ENCODE measurements at regions not wholly inside any gene's neighbourhood (a gene's known extent, or its start where the extent isn't known, plus 50 kb on each side); places are given as distances from the start of the nearest gene placed in this dataset.

- 95 to 100% (median 95%) methylated on average over 1 of the region's 1 CpG for WGBS, 4 donors
- intact Hi-C loops (cut with DNase I), result no loop called here
- Histone ChIP-seq H3K27me3 (no peaks in the 10 kb centered on the region), H3K9me3 (replicated peaks in 1 of 3) (no peaks in the 10 kb centered on the region), H3K27ac (no peak overlapping the region), H3K36me3 (replicated peaks in 1 of 2) (no peaks in the 10 kb centered on the region), H3K4me3 (no peak overlapping the region), H3K4me1 (replicated peaks in 1 of 2) (no peaks in the 10 kb centered on the region)
- no peak for DNase-seq
- TF ChIP-seq POLR2A (IDR thresholded peaks at IDR 0.05), result no peak
- TF ChIP-seq CTCF (IDR thresholded peaks at IDR 0.05), result no peak
Measured at GRCh38 chr2:7738596-7738995, 821.4 kb downstream of the RNF144A start.

- no peaks in the 10 kb centered on the region for H3K9me3 ChIP-seq (replicated peaks in 1 of 3)
- no peak overlapping the region for H3K4me3 ChIP-seq
- no peak for TF ChIP-seq POLR2A (IDR thresholded peaks at IDR 0.05)
- TF ChIP-seq CTCF (IDR thresholded peaks at IDR 0.05), result no peak
- H3K36me3 ChIP-seq (replicated peaks in 1 of 2), result no peaks in the 10 kb centered on the region
- H3K27me3 ChIP-seq, result no peaks in the 10 kb centered on the region
- H3K4me1 ChIP-seq (replicated peaks in 1 of 2), result no peaks in the 10 kb centered on the region
- intact Hi-C loops (cut with DNase I), result no loop called here
- no peak overlapping the region for H3K27ac ChIP-seq
- WGBS, 4 donors, result 91 to 98% (median 92%) methylated on average over 2 of the region's 2 CpGs
- DNase-seq, result no peak
Measured at GRCh38 chr2:7740114-7740513, 822.9 kb downstream of the RNF144A start.

- Histone ChIP-seq H3K27me3 (no peaks in the 10 kb centered on the region), H3K4me1 (replicated peaks in 1 of 2) (no peaks in the 10 kb centered on the region), H3K4me3 (no peak overlapping the region), H3K9me3 (replicated peaks in 1 of 3) (no peaks in the 10 kb centered on the region), H3K27ac (no peak overlapping the region), H3K36me3 (replicated peaks in 1 of 2) (no peaks in the 10 kb centered on the region)
- 87 to 92% (median 92%) methylated on average over 3 of the region's 3 CpGs for WGBS, 4 donors
- intact Hi-C loops (cut with DNase I), result no loop called here
- no peak for DNase-seq
- no peak for TF ChIP-seq POLR2A (IDR thresholded peaks at IDR 0.05)
- no peak for TF ChIP-seq CTCF (IDR thresholded peaks at IDR 0.05)
Measured at GRCh38 chr2:7742301-7742700, 825.1 kb downstream of the RNF144A start.

GRCh38 chr2:7744827-7745226, 827.6 kb downstream of the RNF144A start:
- WGBS, 4 donors, result 83 to 86% (median 84%) methylated on average over 5 of the region's 5 CpGs
- no peaks in the 10 kb centered on the region for H3K4me1 ChIP-seq (replicated peaks in 1 of 2)
- no peaks in the 10 kb centered on the region for H3K36me3 ChIP-seq (replicated peaks in 1 of 2)

More at GRCh38 chr2:7744827-7745226, 827.6 kb downstream of the RNF144A start:
- Histone ChIP-seq H3K9me3 (replicated peaks in 1 of 3) (no peaks in the 10 kb centered on the region), H3K27me3 (no peaks in the 10 kb centered on the region), H3K27ac (no peak overlapping the region), H3K4me3 (no peak overlapping the region)
- intact Hi-C loops (cut with DNase I), result no loop called here
- DNase-seq, result no peak
- TF ChIP-seq POLR2A (IDR thresholded peaks at IDR 0.05) (no peak), CTCF (IDR thresholded peaks at IDR 0.05) (no peak)

Data from adrenal gland (tissue), 9 donors.